OCI-LY3 (cell line): ENCODE measurements at regions not wholly inside any gene's neighbourhood (a gene's known extent, or its start where the extent isn't known, plus 50 kb on each side); places are given as distances from the start of the nearest gene placed in this dataset.
A peak's percentile ranks its signal among the peaks of the same experiment; 100 is the strongest.

Experiments
- H2AFZ ChIP-seq: fragments of 200-600, 300-600 bp; shearing (Covaris generic); 2 replicates; pipeline ENCODE4 v1.6.0; 2014; ENCODE audit warnings: antibody characterized with exemption, low read depth, low read length
- H3K27ac ChIP-seq: fragments of 200-600, 300-600 bp; sonication (generic); 2 replicates; pipeline ENCODE4 v1.5.1; 2014; ENCODE audit warnings: mild to moderate bottlenecking, low read length, moderate library complexity, mixed read lengths
- H3K27me3 ChIP-seq: fragments of 200-600, 300-600 bp; sonication (generic); 2 replicates; pipeline ENCODE4 v1.6.1; 2014; ENCODE audit warnings: low read depth, low read length, mixed read lengths
- H3K36me3 ChIP-seq: fragments of 200-600, 300-600 bp; sonication (generic); replicated peaks from 2 replicates; pipeline ENCODE3; 2014; ENCODE audit warnings: low read depth, low read length, mixed read lengths
- H3K4me1 ChIP-seq: fragments of 300-600, 200-600 bp; sonication (generic); 2 replicates; pipeline ENCODE4 v1.6.1; 2014; ENCODE audit warnings: low read length, mixed read lengths
- H3K4me2 ChIP-seq: fragments of 200-600, 300-600 bp; sonication (generic); 2 replicates; pipeline ENCODE4 v1.6.1; 2014; ENCODE audit warnings: low read length, mixed read lengths
- H3K4me3 ChIP-seq: fragments of 300-600, 200-600 bp; sonication (generic); 2 replicates; pipeline ENCODE4 v1.5.1; 2014; ENCODE audit warnings: antibody characterized with exemption, mild to moderate bottlenecking, low read length, moderate library complexity
- H3K79me2 ChIP-seq: fragments of 300-600, 200-600 bp; shearing (Covaris generic); 2 replicates; pipeline ENCODE4 v1.6.1; 2014; ENCODE audit warnings: mild to moderate bottlenecking, low read length, mixed read lengths
- H3K9ac ChIP-seq: fragments of 300-600, 200-600 bp; shearing (Covaris generic); 2 replicates; pipeline ENCODE4 v1.6.0; 2014; ENCODE audit warnings: mild to moderate bottlenecking, low read length, moderate library complexity
- H3K9me3 ChIP-seq: fragments of 200-600, 300-600 bp; shearing (Covaris generic); 2 replicates; pipeline ENCODE4 v1.6.1; 2014; ENCODE audit warnings: low read length, mixed read lengths; ENCODE audit not compliant: insufficient read depth
- H4K20me1 ChIP-seq: fragments of 200-600, 300-600 bp; sonication (generic); 2 replicates; pipeline ENCODE4 v1.6.1; 2016; ENCODE audit warnings: low read length, mixed read lengths; ENCODE audit not compliant: insufficient read depth
- CTCF ChIP-seq: fragments of 200-600, 300-600 bp; sonication (generic); IDR thresholded peaks from 2 replicates; pipeline ENCODE4 v1.5.1; 2014; ENCODE audit warnings: antibody characterized with exemption, low read length, low read depth
- EZH2phosphoT487 ChIP-seq: fragments of 200-600 bp; shearing (Covaris generic); IDR thresholded peaks from 2 replicates; pipeline ENCODE4 v1.6.1; 2018; ENCODE audit warnings: antibody characterized with exemption, mixed run types, low read depth

DNA sequence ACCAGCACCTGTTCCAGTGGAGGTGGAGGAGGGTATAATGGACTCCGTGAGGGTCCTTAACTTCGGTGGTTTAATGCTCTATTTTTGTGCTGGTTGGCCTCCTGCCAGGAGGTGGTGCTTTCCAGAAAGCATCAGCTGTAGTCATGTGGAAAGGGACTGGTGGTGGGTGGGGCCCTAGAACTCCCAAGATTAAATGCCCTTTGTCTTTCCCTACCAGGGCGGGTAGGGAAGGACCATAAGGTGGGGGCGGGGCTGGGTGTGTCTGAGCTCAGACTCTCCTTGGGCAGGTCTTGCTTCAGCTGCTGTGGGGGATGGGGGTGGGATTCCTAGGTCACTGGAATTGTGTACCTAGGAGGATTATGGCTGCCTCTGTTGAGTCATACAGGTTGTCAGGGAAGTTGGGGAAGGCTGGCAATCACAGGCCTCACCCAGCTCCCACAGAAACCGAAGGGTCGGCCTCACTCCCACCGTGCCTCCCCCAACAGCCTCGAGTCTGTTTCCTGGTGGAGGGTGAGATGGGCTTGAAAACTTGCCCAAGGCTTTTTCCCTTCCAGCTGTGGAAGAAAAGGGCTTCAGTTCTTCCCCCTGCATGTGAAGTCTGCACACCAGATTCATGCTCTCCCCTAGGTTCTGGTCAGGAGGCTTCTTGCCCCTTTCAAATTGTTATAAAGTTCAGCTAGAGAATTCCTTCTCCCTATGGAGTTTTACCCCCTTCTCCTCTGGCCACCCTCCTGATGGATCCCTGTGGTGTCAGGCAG is 60.3 kb upstream of the CLDN10 start:
- Histone ChIP-seq H3K79me2 (no peaks in the 10 kb centered on the region), H3K4me3 (no peak overlapping the region), H3K4me1 (no peaks in the 10 kb centered on the region), H3K27ac (no peak overlapping the region), H2AFZ (no peak overlapping the region), H3K9ac (no peak overlapping the region), H3K4me2 (no peak overlapping the region), H3K36me3 (peaks cover 2% of the 10 kb centered on the region), H3K27me3 (no peaks in the 10 kb centered on the region), H4K20me1 (no peaks in the 10 kb centered on the region), H3K9me3 (no peaks in the 10 kb centered on the region)
- TF ChIP-seq CTCF (no peak), EZH2phosphoT487 (no peak)

- Histone ChIP-seq H3K4me1 (no peaks in the 10 kb centered on the region), H2AFZ (peak overlapping the region; percentile 40; the same call in 1 of the 2 replicates), H3K9ac (no peak overlapping the region), H3K27me3 (no peaks in the 10 kb centered on the region), H3K4me2 (peak overlapping the region; percentile 31), H3K4me3 (no peak overlapping the region), H3K79me2 (no peaks in the 10 kb centered on the region), H4K20me1 (no peaks in the 10 kb centered on the region), H3K9me3 (no peaks in the 10 kb centered on the region), H3K27ac (no peak overlapping the region), H3K36me3 (peaks cover 2% of the 10 kb centered on the region)
- TF ChIP-seq EZH2phosphoT487 (no peak), CTCF (peak; percentile 92)
Measured at GRCh38 chr13:95494082-95494681, 58.3 kb upstream of the CLDN10 start.

DNA sequence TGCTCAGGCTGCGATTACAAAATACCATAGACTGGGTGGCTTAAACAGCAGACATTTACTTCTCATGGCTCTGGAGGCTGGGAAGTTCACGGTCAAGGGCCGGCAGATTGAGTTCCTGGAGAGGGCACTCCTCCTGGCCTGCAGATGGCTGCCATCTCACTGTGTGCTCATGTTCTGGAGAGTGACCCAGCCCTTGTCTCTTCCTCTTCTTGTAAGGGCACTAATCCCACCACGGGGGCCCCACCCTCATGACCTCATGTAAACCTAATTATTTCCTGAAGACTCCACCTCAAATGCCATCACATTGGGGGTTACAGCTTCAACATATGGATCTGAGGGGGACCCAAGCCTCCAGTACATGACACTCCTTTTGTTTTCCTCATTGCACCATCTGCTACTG is 56.0 kb upstream of the CLDN10 start:
- H3K4me2 ChIP-seq, result no peak overlapping the region
- no peaks in the 10 kb centered on the region for H3K27me3 ChIP-seq
- H3K27ac ChIP-seq, result no peak overlapping the region
- no peaks in the 10 kb centered on the region for H3K79me2 ChIP-seq
- no peak overlapping the region for H3K4me3 ChIP-seq
- H3K36me3 ChIP-seq, result peaks cover 2% of the 10 kb centered on the region
- H3K9ac ChIP-seq, result no peak overlapping the region
- TF ChIP-seq EZH2phosphoT487, result no peak
- TF ChIP-seq CTCF, result no peak
- no peaks in the 10 kb centered on the region for H3K4me1 ChIP-seq
- no peaks in the 10 kb centered on the region for H4K20me1 ChIP-seq
- peaks cover 3% of the 10 kb centered on the region; the same call in 1 of the 2 replicates for H3K9me3 ChIP-seq
- H2AFZ ChIP-seq, result no peak overlapping the region

- no peak overlapping the region for H3K4me2 ChIP-seq
- H3K27ac ChIP-seq, result no peak overlapping the region
- H3K4me1 ChIP-seq, result no peaks in the 10 kb centered on the region
- no peaks in the 10 kb centered on the region for H4K20me1 ChIP-seq
- H3K79me2 ChIP-seq, result no peaks in the 10 kb centered on the region
- no peak overlapping the region for H2AFZ ChIP-seq
- peaks cover 3% of the 10 kb centered on the region; the same call in 1 of the 2 replicates for H3K9me3 ChIP-seq
- TF ChIP-seq EZH2phosphoT487 (no peak), CTCF (no peak)
- H3K4me3 ChIP-seq, result no peak overlapping the region
- peaks cover 2% of the 10 kb centered on the region for H3K36me3 ChIP-seq
- no peaks in the 10 kb centered on the region for H3K27me3 ChIP-seq
- H3K9ac ChIP-seq, result no peak overlapping the region
Measured at GRCh38 chr13:95497381-95497807, 55.1 kb upstream of the CLDN10 start.
